Smooth muscle cell (in vitro differentiated cells): ENCODE measurements at regions not wholly inside any gene's neighbourhood (a gene's known extent, or its start where the extent isn't known, plus 50 kb on each side); places are given as distances from the start of the nearest gene placed in this dataset.

Experiments used
- DNase-seq: peaks from one replicate; lab custom pipeline; 2025; ENCODE audit not compliant: unreplicated experiment; lab: John Stamatoyannopoulos, UW
- H2AFZ ChIP-seq: fragments of 200-600 bp; sonication (generic); 2 replicates; pipeline ENCODE4 v1.6.0; 2016; ENCODE audit warnings: antibody characterized with exemption, low read depth, mild to moderate bottlenecking
- H3F3A ChIP-seq: fragments of 200-600 bp; sonication (generic); 2 replicates; pipeline ENCODE4 v1.6.0; 2017; ENCODE audit warnings: antibody characterized with exemption, low read depth
- H3K27ac ChIP-seq: fragments of 200-600 bp; sonication (generic); 2 replicates; pipeline ENCODE4 v1.5.1; 2016; ENCODE audit warnings: low read depth, mild to moderate bottlenecking
- H3K27me3 ChIP-seq: fragments of 200-600 bp; sonication (generic); 2 replicates; pipeline ENCODE4 v1.6.1; 2016; ENCODE audit warnings: low read depth, mild to moderate bottlenecking
- H3K36me3 ChIP-seq: fragments of 200-600 bp; sonication (generic); 2 replicates; pipeline ENCODE4 v1.5.1; 2016; ENCODE audit warnings: low read depth
- H3K4me1 ChIP-seq: fragments of 200-600 bp; sonication (generic); 2 replicates; pipeline ENCODE4 v1.5.1; 2016; ENCODE audit warnings: low read depth
- H3K4me2 ChIP-seq: fragments of 200-600 bp; sonication (generic); 2 replicates; pipeline ENCODE4 v1.6.0; 2016; ENCODE audit warnings: mild to moderate bottlenecking
- H3K4me3 ChIP-seq: fragments of 200-600 bp; sonication (generic); 2 replicates; pipeline ENCODE4 v1.5.1; 2016; ENCODE audit warnings: mild to moderate bottlenecking
- H3K79me2 ChIP-seq: fragments of 200-600 bp; sonication (generic); 2 replicates; pipeline ENCODE4 v1.6.0; 2016; ENCODE audit warnings: low read depth, mild to moderate bottlenecking
- H3K9ac ChIP-seq: fragments of 200-600 bp; sonication (generic); 2 replicates; pipeline ENCODE4 v1.6.0; 2016; ENCODE audit warnings: low read depth
- H3K9me3 ChIP-seq: fragments of 200-600 bp; sonication (generic); replicated peaks from 2 replicates; pipeline ENCODE4 v1.5.1; 2016; ENCODE audit warnings: low read depth
- H4K20me1 ChIP-seq: fragments of 200-600 bp; sonication (generic); 2 replicates; pipeline ENCODE4 v1.6.0; 2016; ENCODE audit warnings: low read depth
- WGBS: methylation state at CpG from one replicate; pipeline ENCODE4 v1.1.7; 2016; ENCODE audit warnings: low lambda C conversion rate; 5-methylcytosine and 5-hydroxymethylcytosine counted together
- TF ChIP-seq, protein P1 (sequence below): fragments of 200-600 bp; sonication (generic); IDR thresholded peaks from 2 replicates; pipeline ENCODE4 v1.5.1; 2017; ENCODE audit warnings: borderline replicate concordance, mild to moderate bottlenecking, antibody characterized with exemption; ENCODE audit not compliant: insufficient read depth, poor library complexity, severe bottlenecking

DNA sequence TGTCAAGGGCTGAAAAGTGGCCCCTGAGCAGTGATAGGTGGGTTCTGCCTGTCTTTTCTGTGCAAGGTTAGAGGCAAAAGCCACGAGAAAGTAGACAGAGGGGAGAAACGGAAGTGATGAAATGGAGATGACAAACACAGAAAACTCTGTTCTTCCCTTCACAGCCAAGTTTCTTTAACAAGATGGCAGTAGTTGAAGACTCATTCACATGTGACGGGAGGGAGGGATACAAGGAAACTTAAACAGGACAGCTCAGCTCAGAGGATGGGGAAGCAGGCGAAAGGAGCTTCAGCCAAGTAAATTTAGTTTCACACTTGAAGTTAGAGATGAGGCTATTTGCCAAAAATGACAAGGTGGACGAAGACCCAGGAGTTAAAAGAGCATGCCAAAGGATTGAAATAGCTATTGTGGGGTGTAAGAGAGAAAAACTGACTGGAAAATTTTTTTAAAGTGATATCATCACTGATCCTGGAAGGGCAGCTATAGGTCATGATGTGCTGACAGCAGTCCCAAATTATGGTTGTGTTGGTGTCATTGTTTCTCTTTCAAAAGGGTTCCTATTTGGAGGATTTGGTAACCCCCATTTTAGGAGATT lies 347.9 kb downstream of the EFNB2 start:
- DNase-seq, result no peak
- H3K27ac ChIP-seq, result no peak overlapping the region
- TF ChIP-seq, protein P1, sequence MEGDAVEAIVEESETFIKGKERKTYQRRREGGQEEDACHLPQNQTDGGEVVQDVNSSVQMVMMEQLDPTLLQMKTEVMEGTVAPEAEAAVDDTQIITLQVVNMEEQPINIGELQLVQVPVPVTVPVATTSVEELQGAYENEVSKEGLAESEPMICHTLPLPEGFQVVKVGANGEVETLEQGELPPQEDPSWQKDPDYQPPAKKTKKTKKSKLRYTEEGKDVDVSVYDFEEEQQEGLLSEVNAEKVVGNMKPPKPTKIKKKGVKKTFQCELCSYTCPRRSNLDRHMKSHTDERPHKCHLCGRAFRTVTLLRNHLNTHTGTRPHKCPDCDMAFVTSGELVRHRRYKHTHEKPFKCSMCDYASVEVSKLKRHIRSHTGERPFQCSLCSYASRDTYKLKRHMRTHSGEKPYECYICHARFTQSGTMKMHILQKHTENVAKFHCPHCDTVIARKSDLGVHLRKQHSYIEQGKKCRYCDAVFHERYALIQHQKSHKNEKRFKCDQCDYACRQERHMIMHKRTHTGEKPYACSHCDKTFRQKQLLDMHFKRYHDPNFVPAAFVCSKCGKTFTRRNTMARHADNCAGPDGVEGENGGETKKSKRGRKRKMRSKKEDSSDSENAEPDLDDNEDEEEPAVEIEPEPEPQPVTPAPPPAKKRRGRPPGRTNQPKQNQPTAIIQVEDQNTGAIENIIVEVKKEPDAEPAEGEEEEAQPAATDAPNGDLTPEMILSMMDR, result no peak
- H3F3A ChIP-seq, result no peaks in the 10 kb centered on the region
- H3K9ac ChIP-seq, result no peak overlapping the region
- no peak overlapping the region for H3K4me2 ChIP-seq
- no peaks in the 10 kb centered on the region for H3K79me2 ChIP-seq
- H3K4me1 ChIP-seq, result no peaks in the 10 kb centered on the region
- 81% methylated on average over 5 of the region's 5 CpGs for WGBS
- no peak overlapping the region for H2AFZ ChIP-seq
- H4K20me1 ChIP-seq, result no peaks in the 10 kb centered on the region
- H3K9me3 ChIP-seq, result no peaks in the 10 kb centered on the region
- H3K4me3 ChIP-seq, result no peak overlapping the region
- H3K27me3 ChIP-seq, result no peaks in the 10 kb centered on the region
- H3K36me3 ChIP-seq, result no peaks in the 10 kb centered on the region

DNA sequence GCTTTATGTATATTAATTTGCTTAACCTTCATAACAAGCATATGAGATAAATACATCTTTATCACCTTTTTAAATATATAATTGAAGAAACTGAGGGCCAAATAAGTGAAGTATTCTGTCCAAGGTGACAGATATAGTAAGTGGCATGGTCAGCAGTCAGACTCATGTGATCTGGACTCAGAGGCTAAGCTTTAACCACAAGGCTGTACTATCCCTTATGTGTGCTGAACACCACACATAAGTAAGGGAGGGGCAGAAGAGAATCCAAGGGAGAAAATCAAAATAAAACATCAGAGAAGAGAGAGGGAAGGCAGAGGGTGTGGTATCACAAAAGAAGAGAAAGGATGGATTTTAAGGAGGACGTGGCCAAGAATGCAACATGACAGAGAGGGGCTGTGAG lies 348.4 kb downstream of the EFNB2 start:
- Histone ChIP-seq H3K27ac (no peak overlapping the region), H3K27me3 (no peaks in the 10 kb centered on the region), H3K4me1 (no peaks in the 10 kb centered on the region), H3K9ac (no peak overlapping the region), H4K20me1 (no peaks in the 10 kb centered on the region), H3F3A (no peaks in the 10 kb centered on the region), H3K4me3 (no peak overlapping the region), H2AFZ (no peak overlapping the region), H3K79me2 (no peaks in the 10 kb centered on the region), H3K9me3 (no peaks in the 10 kb centered on the region), H3K4me2 (no peak overlapping the region), H3K36me3 (no peaks in the 10 kb centered on the region)
- TF ChIP-seq, protein P1, result no peak
- 100% methylated on average over 1 of the region's 1 CpG for WGBS
- no peak for DNase-seq

DNA sequence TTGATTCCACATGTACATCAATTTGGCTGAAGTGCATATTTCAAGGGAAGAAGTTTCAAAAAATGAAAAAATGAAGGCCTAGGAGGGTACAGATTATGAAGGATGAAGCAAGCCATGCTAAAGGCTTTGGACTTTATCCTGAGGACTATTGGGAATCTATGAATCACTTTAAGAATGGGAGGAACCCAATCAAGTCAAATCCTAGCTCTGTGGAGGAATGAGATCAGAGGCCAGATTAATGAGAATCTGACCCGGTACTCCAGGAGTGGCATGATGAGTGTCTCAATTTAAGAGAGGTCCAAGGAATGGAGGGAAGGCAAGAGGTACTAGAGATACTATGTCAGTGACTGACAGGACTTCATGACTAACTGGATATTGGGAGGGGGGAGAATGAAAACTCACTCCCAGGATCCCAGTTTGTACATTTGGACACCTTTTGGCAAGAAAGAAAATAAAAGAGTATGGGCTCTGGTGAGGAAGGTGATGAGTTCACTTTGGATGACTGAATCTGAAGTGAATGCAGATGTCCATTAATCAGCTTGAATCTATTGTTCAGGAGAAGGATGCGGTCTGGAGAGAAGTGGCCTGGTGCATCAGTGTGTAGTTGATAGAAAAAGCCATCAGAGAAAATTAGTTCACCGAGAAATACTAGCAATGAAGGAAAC lies 349.0 kb downstream of the EFNB2 start:
- Histone ChIP-seq H3F3A (no peaks in the 10 kb centered on the region), H3K36me3 (no peaks in the 10 kb centered on the region), H3K79me2 (no peaks in the 10 kb centered on the region), H3K4me2 (no peak overlapping the region), H3K9ac (no peak overlapping the region), H3K4me3 (no peak overlapping the region), H2AFZ (no peak overlapping the region), H3K27ac (no peak overlapping the region), H3K4me1 (no peaks in the 10 kb centered on the region), H3K27me3 (no peaks in the 10 kb centered on the region), H3K9me3 (no peaks in the 10 kb centered on the region), H4K20me1 (no peaks in the 10 kb centered on the region)
- TF ChIP-seq, protein P1, result no peak
- 92% methylated on average over 3 of the region's 3 CpGs for WGBS
- DNase-seq, result no peak

DNA sequence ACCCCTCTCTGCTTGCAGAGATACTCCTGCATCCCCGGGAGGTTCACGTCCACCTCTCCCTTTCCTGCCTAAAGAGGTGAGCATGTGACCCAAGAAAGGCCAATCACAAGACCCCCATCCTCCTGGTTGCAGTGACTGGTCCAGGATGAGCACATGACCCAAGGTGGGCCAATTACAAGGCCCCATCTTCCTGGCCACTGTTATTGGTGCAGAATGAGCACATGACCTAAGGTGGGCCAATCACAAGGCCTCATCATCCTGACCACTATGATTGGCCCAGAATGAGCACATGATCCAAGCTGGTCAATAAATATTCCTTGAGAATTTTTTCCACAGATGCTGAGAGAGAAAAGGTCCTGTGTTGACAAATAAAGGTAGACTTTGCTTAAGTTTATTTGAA lies 350.7 kb downstream of the EFNB2 start:
- no peaks in the 10 kb centered on the region for H4K20me1 ChIP-seq
- no peak overlapping the region for H3K4me2 ChIP-seq
- no peak overlapping the region for H3K4me3 ChIP-seq
- no peak overlapping the region for H3K27ac ChIP-seq
- H3K27me3 ChIP-seq, result no peaks in the 10 kb centered on the region
- no peaks in the 10 kb centered on the region for H3K36me3 ChIP-seq
- TF ChIP-seq, protein P1, result no peak
- H3K9ac ChIP-seq, result no peak overlapping the region
- H3K9me3 ChIP-seq, result no peaks in the 10 kb centered on the region
- DNase-seq, result no peak
- H2AFZ ChIP-seq, result no peak overlapping the region
- no peaks in the 10 kb centered on the region for H3K79me2 ChIP-seq
- no peaks in the 10 kb centered on the region for H3K4me1 ChIP-seq
- 95% methylated on average over 2 of the region's 2 CpGs for WGBS
- no peaks in the 10 kb centered on the region for H3F3A ChIP-seq
